HEK293T (cell line): ENCODE measurements at regions not wholly inside any gene's neighbourhood (a gene's known extent, or its start where the extent isn't known, plus 50 kb on each side); places are given as distances from the start of the nearest gene placed in this dataset.

Source experiments
- CTCF ChIA-PET: fragments of 350-600 bp; formaldehyde crosslinking; extraction: SDS; loops from one replicate; lab custom pipeline; 2021; ENCODE audit warnings: antibody characterized with exemption, inconsistent platforms; lab: Yijun Ruan, JAX
- POLR2A ChIA-PET: fragments of 350-600 bp; formaldehyde crosslinking; extraction: SDS; loops from one replicate; lab custom pipeline; 2020; ENCODE audit warnings: antibody characterized with exemption, inconsistent platforms; lab: Yijun Ruan, JAX
- DNase-seq: peaks from one replicate; pipeline ENCODE4 v3.0.0; 2012; ENCODE audit warnings: mixed read lengths; ENCODE audit errors: extremely low spot score
- ARNT ChIP-seq: fragments of 450-650 bp; IDR thresholded peaks from 2 replicates; pipeline ENCODE4 v1.6.1; 2017; ENCODE audit warnings: mild to moderate bottlenecking
- BHLHE40 ChIP-seq: fragments of 450-650 bp; IDR thresholded peaks from 2 replicates; pipeline ENCODE4 v1.6.1; 2016; ENCODE audit warnings: mild to moderate bottlenecking, moderate library complexity, borderline replicate concordance
- CTBP1 ChIP-seq: fragments of 450-650 bp; IDR thresholded peaks from 2 replicates; pipeline ENCODE4 v1.6.1; 2016; ENCODE audit warnings: borderline replicate concordance
- ELF4 ChIP-seq: fragments of 450-650 bp; IDR thresholded peaks from 2 replicates; pipeline ENCODE4 v1.6.1; 2017; ENCODE audit warnings: antibody characterized with exemption
- FOXA1 ChIP-seq: fragments of 450-650 bp; IDR thresholded peaks from 2 replicates; pipeline ENCODE4 v1.6.1; 2016; ENCODE audit warnings: mild to moderate bottlenecking
- FOXK2 ChIP-seq: fragments of 450-650 bp; IDR thresholded peaks from 2 replicates; pipeline ENCODE4 v1.6.1; 2016; ENCODE audit warnings: mild to moderate bottlenecking
- FOXM1 ChIP-seq: fragments of 450-650 bp; IDR thresholded peaks from 2 replicates; pipeline ENCODE4 v1.6.1; 2017; ENCODE audit warnings: mild to moderate bottlenecking, borderline replicate concordance
- HDGF ChIP-seq: fragments of 450-650 bp; IDR thresholded peaks from 2 replicates; pipeline ENCODE4 v1.6.1; 2017; ENCODE audit warnings: antibody characterized with exemption, borderline replicate concordance
- L3MBTL2 ChIP-seq: fragments of 450-650 bp; conservative IDR thresholded peaks from 2 replicates; pipeline ENCODE4 v1.6.1; 2016; ENCODE audit warnings: mild to moderate bottlenecking
- LEF1 ChIP-seq: fragments of 450-650 bp; IDR thresholded peaks from 2 replicates; pipeline ENCODE4 v1.6.1; 2017; ENCODE audit warnings: mild to moderate bottlenecking, borderline replicate concordance
- NFRKB ChIP-seq: fragments of 450-650 bp; IDR thresholded peaks from 2 replicates; pipeline ENCODE4 v1.6.1; 2016; ENCODE audit warnings: mild to moderate bottlenecking, moderate library complexity
- PKNOX1 ChIP-seq: fragments of 450-650 bp; IDR thresholded peaks from 2 replicates; pipeline ENCODE4 v1.6.1; 2016
- SP1 ChIP-seq: fragments of 450-650 bp; IDR thresholded peaks from 2 replicates; pipeline ENCODE4 v1.6.1; 2017
- SUZ12 ChIP-seq: fragments of 450-650 bp; IDR thresholded peaks from 2 replicates; pipeline ENCODE4 v1.6.1; 2016; ENCODE audit warnings: mild to moderate bottlenecking
- TARDBP ChIP-seq: fragments of 450-650 bp; IDR thresholded peaks from 2 replicates; pipeline ENCODE4 v1.6.1; 2016
- ZNF384 ChIP-seq: fragments of 450-650 bp; IDR thresholded peaks from 2 replicates; pipeline ENCODE4 v1.6.1; 2016

DNA sequence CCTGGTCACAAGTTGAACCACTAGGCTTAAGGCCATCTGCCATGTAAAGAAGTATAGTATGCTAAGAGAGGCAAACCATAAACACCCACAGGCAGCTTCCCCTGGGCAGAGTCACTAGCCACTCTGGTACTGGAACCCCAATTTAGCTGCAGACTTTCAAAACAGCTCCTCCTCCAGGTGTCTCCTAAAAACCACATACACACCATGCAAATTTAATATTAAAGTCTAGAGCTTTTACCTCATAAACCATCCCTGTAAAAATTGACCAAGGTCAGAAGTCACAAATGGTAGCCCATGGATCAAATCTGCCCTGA, 99.1 kb upstream of the STT3B start:
- CTCF ChIA-PET, result no interaction called here
- DNase-seq, result no peak
- TF ChIP-seq PKNOX1, result no peak
- TF ChIP-seq ARNT, result no peak
- POLR2A ChIA-PET, result no interaction called here

DNA sequence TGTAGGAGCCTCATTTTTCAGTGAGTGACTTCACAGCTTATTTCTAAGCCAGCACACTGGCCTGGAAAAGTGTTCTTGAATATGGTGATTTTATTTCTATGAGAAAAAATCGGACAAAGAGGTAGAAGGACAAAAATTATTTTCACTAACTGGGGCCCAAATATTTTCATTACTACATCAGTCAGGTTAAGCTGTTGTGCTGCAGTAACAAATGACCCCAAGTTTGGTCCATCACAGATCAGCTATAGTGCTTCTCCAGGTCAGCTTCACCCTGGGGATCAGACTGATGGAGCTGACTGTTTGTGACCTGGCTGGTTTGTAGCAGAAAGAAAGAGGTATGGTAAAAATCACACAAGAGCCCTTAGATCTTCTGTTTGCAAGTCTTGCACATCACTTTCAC, 97.9 kb upstream of the STT3B start:
- CTCF ChIA-PET, result no interaction called here
- POLR2A ChIA-PET, result no interaction called here
- TF ChIP-seq FOXK2 (no peak), ZNF384 (no peak), L3MBTL2 (no peak), HDGF (no peak), NFRKB (no peak), BHLHE40 (no peak), FOXM1 (no peak), ARNT (no peak), TARDBP (no peak), ELF4 (no peak), FOXA1 (no peak), LEF1 (no peak)
- no peak for DNase-seq

DNA sequence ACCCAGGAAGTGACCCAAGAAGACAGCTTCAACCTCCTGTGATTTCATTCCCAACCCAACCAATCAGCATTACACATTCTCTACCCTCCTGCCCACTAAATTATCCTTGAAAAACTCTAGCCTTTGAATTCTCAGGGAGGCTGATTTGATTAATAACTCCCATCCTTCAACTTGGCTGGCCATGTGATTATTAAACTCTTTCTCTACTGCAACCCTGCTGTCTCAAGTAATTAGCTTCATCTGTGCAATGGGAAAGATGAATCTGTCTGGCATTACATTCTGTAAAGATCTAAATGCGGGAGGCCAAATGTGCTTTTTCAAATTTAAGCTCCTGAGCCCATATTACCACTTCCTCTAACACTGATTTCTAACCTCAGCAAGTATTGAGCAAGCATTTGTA, 95.9 kb upstream of the STT3B start:
- CTCF ChIA-PET, result no interaction called here

GRCh38 chr3:31438742-31439141, 94.0 kb upstream of the STT3B start:
- no peak for DNase-seq
- CTCF ChIA-PET, result no interaction called here
- POLR2A ChIA-PET, result no interaction called here
- no peak for TF ChIP-seq HDGF
- no peak for TF ChIP-seq BHLHE40
- TF ChIP-seq CTBP1, result no peak
- TF ChIP-seq ELF4, result no peak
- TF ChIP-seq ARNT, result no peak
- no peak for TF ChIP-seq ZNF384
- no peak for TF ChIP-seq SP1
- TF ChIP-seq L3MBTL2, result no peak
- TF ChIP-seq LEF1, result no peak
- TF ChIP-seq SUZ12, result no peak
- no peak for TF ChIP-seq TARDBP
- TF ChIP-seq PKNOX1, result no peak
- no peak for TF ChIP-seq FOXA1

More for the DNA sequence above, 95.9 kb upstream of the STT3B start:
- TF ChIP-seq SP1 (no peak), ARNT (no peak), SUZ12 (no peak), TARDBP (no peak), HDGF (no peak), NFRKB (no peak), FOXA1 (no peak), ELF4 (no peak), CTBP1 (no peak), BHLHE40 (no peak), LEF1 (no peak)
- no peak for DNase-seq
- POLR2A ChIA-PET, result no interaction called here

GRCh38 chr3:31439890-31440750, 92.6 kb upstream of the STT3B start:
- ChIA-PET CTCF (no interaction called here), POLR2A (no interaction called here)
- DNase-seq, result no peak
- no peak for TF ChIP-seq BHLHE40
- TF ChIP-seq ARNT, result no peak
- TF ChIP-seq PKNOX1, result peak; percentile 28; the same call in 1 of the 2 replicates

DNA sequence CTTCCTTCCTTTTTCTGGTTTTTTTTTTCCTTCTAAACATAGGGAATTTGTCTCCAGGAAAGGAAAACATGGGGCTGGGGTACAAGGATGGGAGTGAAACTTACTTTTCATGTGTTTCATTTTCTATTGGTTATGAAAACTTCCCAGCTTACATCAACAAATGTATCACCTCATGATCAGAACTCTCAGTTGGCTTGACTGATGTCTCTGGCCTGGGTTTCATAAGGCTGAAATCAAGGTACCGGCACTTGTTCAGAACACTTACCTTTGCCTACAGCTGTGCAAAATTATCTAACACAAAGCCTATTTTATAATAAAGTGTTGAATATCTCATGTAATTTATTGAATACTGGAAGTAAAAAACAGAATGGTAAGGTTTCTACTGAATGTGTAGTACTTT, 91.8 kb upstream of the STT3B start:
- TF ChIP-seq BHLHE40 (no peak), CTBP1 (no peak), ARNT (no peak), SUZ12 (no peak), L3MBTL2 (no peak), HDGF (no peak), LEF1 (no peak), TARDBP (no peak), SP1 (no peak), FOXM1 (no peak), NFRKB (no peak), ELF4 (no peak), FOXK2 (no peak)
- DNase-seq, result no peak
- ChIA-PET POLR2A (no interaction called here), CTCF (no interaction called here)

DNA sequence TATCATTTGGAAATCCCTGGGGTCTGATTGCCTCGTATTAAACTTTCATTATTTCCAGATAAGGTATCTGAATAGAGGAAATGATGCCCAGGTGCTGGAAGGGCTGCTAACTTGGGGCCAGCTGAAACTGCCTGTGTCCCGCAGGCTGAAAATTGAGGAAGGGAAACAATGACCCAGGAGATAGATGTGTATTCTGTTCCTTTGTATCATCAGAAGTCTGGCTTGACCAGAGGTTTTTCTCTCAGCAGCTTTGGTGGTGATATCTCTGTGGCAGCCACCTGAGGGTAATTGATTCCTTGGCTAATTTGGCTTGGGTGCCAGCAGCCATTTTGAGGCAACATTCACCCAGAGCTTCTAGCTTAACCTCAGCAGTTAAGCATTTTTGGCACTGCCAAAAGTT, 90.0 kb upstream of the STT3B start:
- TF ChIP-seq SP1, result no peak
- no peak for TF ChIP-seq FOXK2
- no peak for TF ChIP-seq ARNT
- no peak for TF ChIP-seq SUZ12
- TF ChIP-seq ELF4, result no peak
- POLR2A ChIA-PET, result no interaction called here
- CTCF ChIA-PET, result no interaction called here
- DNase-seq, result no peak
